Lower lobe of right lung (tissue), 2 donors: ENCODE measurements at regions not wholly inside any gene's neighbourhood (a gene's known extent, or its start where the extent isn't known, plus 50 kb on each side); places are given as distances from the start of the nearest gene placed in this dataset.

ENCODE experiments used
- ATAC-seq, 2 donors: fragments of 200-7000 bp; cut with Tn5 transposase; one replicate each; pipeline ENCODE4 v1.9.1; 2020 to 2022; ENCODE audit warnings: mild to moderate bottlenecking in 2 of 2, moderate library complexity in 2 of 2
- DNase-seq: peaks from one replicate; pipeline ENCODE4 v3.0.0-alpha.2; 2020
- H3K27ac ChIP-seq: fragments of 200-600 bp; one replicate; pipeline ENCODE4 v1.8.0; 2022
- H3K27me3 ChIP-seq: fragments of 200-600 bp; one replicate; pipeline ENCODE4 v1.8.0; 2022; ENCODE audit warnings: low read depth
- H3K36me3 ChIP-seq: fragments of 200-600 bp; one replicate; pipeline ENCODE4 v1.8.0; 2022; ENCODE audit warnings: mild to moderate bottlenecking
- H3K4me1 ChIP-seq: fragments of 200-600 bp; one replicate; pipeline ENCODE4 v1.8.0; 2022
- H3K4me3 ChIP-seq: fragments of 200-600 bp; one replicate; pipeline ENCODE4 v1.8.0; 2022; ENCODE audit warnings: mild to moderate bottlenecking
- H3K9me3 ChIP-seq: fragments of 200-600 bp; one replicate; pipeline ENCODE4 v1.8.0; 2022
- CTCF ChIP-seq: fragments of 200-600 bp; IDR thresholded peaks from one replicate; pipeline ENCODE4 v1.8.0; 2022; ENCODE audit warnings: antibody characterized with exemption, mild to moderate bottlenecking
- intact Hi-C: fragments of 100-400 bp; cut with DNase I; formaldehyde crosslinking; loops from one replicate; pipeline ENCODE4 v1.11.0; 2022
- donor health status: DM: no; HTN: yes; CAD: no; lungs with severe emphysema.

GRCh38 chr2:216971593-216971992 lies 111.7 kb upstream of the TNP1 start:
- no peak for ATAC-seq
- Histone ChIP-seq H3K4me1 (peaks cover 8% of the 10 kb centered on the region), H3K27ac (no peak overlapping the region), H3K27me3 (no peaks in the 10 kb centered on the region), H3K4me3 (no peak overlapping the region), H3K36me3 (no peaks in the 10 kb centered on the region), H3K9me3 (no peaks in the 10 kb centered on the region)
- intact Hi-C loops, result no loop called here
- DNase-seq, result no peak
- no peak for TF ChIP-seq CTCF

- no peaks in the 10 kb centered on the region for H3K27me3 ChIP-seq
- H3K36me3 ChIP-seq, result no peaks in the 10 kb centered on the region
- H3K4me3 ChIP-seq, result no peak overlapping the region
- TF ChIP-seq CTCF, result no peak
- intact Hi-C loops, result no loop called here
- peaks cover 8% of the 10 kb centered on the region for H3K4me1 ChIP-seq
- ATAC-seq, result no peak
- H3K27ac ChIP-seq, result no peak overlapping the region
- no peak for DNase-seq
- H3K9me3 ChIP-seq, result no peaks in the 10 kb centered on the region
Observed at GRCh38 chr2:216970359-216970915, 110.6 kb upstream of the TNP1 start.

- Histone ChIP-seq H3K9me3 (no peaks in the 10 kb centered on the region), H3K27me3 (no peaks in the 10 kb centered on the region), H3K4me3 (no peak overlapping the region), H3K36me3 (no peaks in the 10 kb centered on the region), H3K27ac (no peak overlapping the region), H3K4me1 (peaks cover 8% of the 10 kb centered on the region)
- DNase-seq (no peak), ATAC-seq (no peak)
- intact Hi-C loops, result no loop called here
- TF ChIP-seq CTCF, result no peak
Observed at GRCh38 chr2:216967889-216968288, 108.0 kb upstream of the TNP1 start.

GRCh38 chr2:216960671-216961268 lies 100.9 kb upstream of the TNP1 start:
- H3K4me3 ChIP-seq, result no peak overlapping the region
- no peak for ATAC-seq
- intact Hi-C loops, result no loop called here

GRCh38 chr2:216959433-216959832 lies 99.6 kb upstream of the TNP1 start:
- no peak overlapping the region for H3K27ac ChIP-seq
- H3K4me1 ChIP-seq, result no peaks in the 10 kb centered on the region
- no peak overlapping the region for H3K4me3 ChIP-seq
- no peak for TF ChIP-seq CTCF
- H3K36me3 ChIP-seq, result no peaks in the 10 kb centered on the region
- intact Hi-C loops, result no loop called here
- H3K9me3 ChIP-seq, result no peaks in the 10 kb centered on the region
- H3K27me3 ChIP-seq, result no peaks in the 10 kb centered on the region
- DNase-seq, result no peak
- ATAC-seq, result no peak

More at GRCh38 chr2:216960671-216961268, 100.9 kb upstream of the TNP1 start:
- Histone ChIP-seq H3K27me3 (no peaks in the 10 kb centered on the region), H3K4me1 (no peaks in the 10 kb centered on the region), H3K9me3 (no peaks in the 10 kb centered on the region), H3K36me3 (no peaks in the 10 kb centered on the region), H3K27ac (no peak overlapping the region)
- no peak for TF ChIP-seq CTCF
- no peak for DNase-seq
